ENCODE measurements at regions not wholly inside any gene's neighbourhood (a gene's known extent, or its start where the extent isn't known, plus 50 kb on each side); places are given as distances from the start of the nearest gene placed in this dataset.

GRCh38 chr13:40223585-40223984, 442.9 kb downstream of the FOXO1 start:
- no peaks in the 10 kb centered on the region for H4K20me1 ChIP-seq (ENCODE audit: insufficient read depth, low read length)
- Mint-ChIP-seq H3K27ac (no peak overlapping the region), H3K4me3 (no peak overlapping the region), H3K27me3 (ENCODE audit: low read depth in 3 of 3) (peaks cover 0 to 6% (median 5%) of the 10 kb centered on the region in 3 donors), H3K9me3 (no peaks in the 10 kb centered on the region), H3K4me1 (peaks cover 4% of the 10 kb centered on the region), H3K36me3 (no peaks in the 10 kb centered on the region)
- H3K27me3 ChIP-seq (ENCODE audit: control insufficient read depth in 2 of 2, insufficient read depth in 2 of 2, low read length in 2 of 2): no peaks in the 10 kb centered on the region
- no peak overlapping the region for H3K4me2 ChIP-seq (replicated peaks; ENCODE audit: extremely low read depth, low read length, poor library complexity, severe bottlenecking)
- H3K36me3 ChIP-seq (replicated peaks in 1 of 2; ENCODE audit: control insufficient read depth in 1 of 2, insufficient read depth in 2 of 2, low read length in 2 of 2): no peaks in the 10 kb centered on the region
- H2AFZ ChIP-seq (ENCODE audit: insufficient read depth, low read depth, low read length, poor library complexity, severe bottlenecking): no peak overlapping the region
- H3K9ac ChIP-seq (ENCODE audit: insufficient read depth, low read length, poor library complexity, severe bottlenecking): no peak overlapping the region
- H3K4me1 ChIP-seq (ENCODE audit: control insufficient read depth in 1 of 2, insufficient read depth in 2 of 2, low read length in 2 of 2): no peaks in the 10 kb centered on the region
- intact Hi-C loops (cut with micrococcal nuclease): no loop called here
- 100% methylated on average over 1 of the region's 3 CpGs for WGBS (ENCODE audit: insufficient coverage)
- TF ChIP-seq CTCF (IDR thresholded peaks at IDR 0.05): no peak
- H3K4me3 ChIP-seq (replicated peaks in 1 of 3; ENCODE audit: low read depth in 2 of 3, low read length in 3 of 3): no peak overlapping the region
- H3K27ac ChIP-seq (ENCODE audit: low read depth in 1 of 2, low read length in 2 of 2): no peak overlapping the region
- DNase-seq: no peak
- no peaks in the 10 kb centered on the region for H3K79me2 ChIP-seq (ENCODE audit: insufficient read depth, low read length)
- H3K9me3 ChIP-seq (replicated peaks in 1 of 2; ENCODE audit: control insufficient read depth in 1 of 2, insufficient read depth in 1 of 2, low read length in 2 of 2): no peaks in the 10 kb centered on the region

GRCh38 chr13:40228496-40228895, 437.9 kb downstream of the FOXO1 start:
- no peak overlapping the region for H2AFZ ChIP-seq (ENCODE audit: insufficient read depth, low read depth, low read length, poor library complexity, severe bottlenecking)
- Mint-ChIP-seq H3K27ac (no peak overlapping the region), H3K27me3 (ENCODE audit: low read depth in 3 of 3) (peaks cover 0 to 9% (median 0%) of the 10 kb centered on the region in 3 donors), H3K4me3 (no peak overlapping the region), H3K36me3 (no peaks in the 10 kb centered on the region), H3K9me3 (peaks cover 0 to 5% (median 0%) of the 10 kb centered on the region in 7 donors), H3K4me1 (no peaks in the 10 kb centered on the region)
- H3K4me3 ChIP-seq (replicated peaks in 1 of 3; ENCODE audit: low read depth in 2 of 3, low read length in 3 of 3): no peak overlapping the region
- H3K27me3 ChIP-seq (ENCODE audit: control insufficient read depth in 2 of 2, insufficient read depth in 2 of 2, low read length in 2 of 2): no peaks in the 10 kb centered on the region
- H3K9ac ChIP-seq (ENCODE audit: insufficient read depth, low read length, poor library complexity, severe bottlenecking): no peak overlapping the region
- no peak for TF ChIP-seq CTCF (IDR thresholded peaks at IDR 0.05)
- no peak for DNase-seq
- H3K4me1 ChIP-seq (ENCODE audit: control insufficient read depth in 1 of 2, insufficient read depth in 2 of 2, low read length in 2 of 2): no peaks in the 10 kb centered on the region
- 57% methylated on average over 1 of the region's 4 CpGs for WGBS (ENCODE audit: insufficient coverage)
- intact Hi-C loops (cut with micrococcal nuclease): no loop called here
- H3K27ac ChIP-seq (ENCODE audit: low read depth in 1 of 2, low read length in 2 of 2): no peak overlapping the region
- H3K79me2 ChIP-seq (ENCODE audit: insufficient read depth, low read length): no peaks in the 10 kb centered on the region
- no peaks in the 10 kb centered on the region for H3K36me3 ChIP-seq (replicated peaks in 1 of 2; ENCODE audit: control insufficient read depth in 1 of 2, insufficient read depth in 2 of 2, low read length in 2 of 2)
- H3K9me3 ChIP-seq (replicated peaks in 1 of 2; ENCODE audit: control insufficient read depth in 1 of 2, insufficient read depth in 1 of 2, low read length in 2 of 2): no peaks in the 10 kb centered on the region
- H4K20me1 ChIP-seq (ENCODE audit: insufficient read depth, low read length): no peaks in the 10 kb centered on the region
- H3K4me2 ChIP-seq (replicated peaks; ENCODE audit: extremely low read depth, low read length, poor library complexity, severe bottlenecking): no peak overlapping the region
